COLO668 (cell line): ENCODE measurements at regions not wholly inside any gene's neighbourhood (a gene's known extent, or its start where the extent isn't known, plus 50 kb on each side); places are given as distances from the start of the nearest gene placed in this dataset.
"Not testable (repeated sequence)": the region's sequence is repeated elsewhere in the genome, so short reads cannot be mapped to it uniquely, and the experiment has no call there.

Source experiments
- DNase-seq: peaks from one replicate; lab custom pipeline; 2025; ENCODE audit not compliant: unreplicated experiment; lab: John Stamatoyannopoulos, UW

DNA sequence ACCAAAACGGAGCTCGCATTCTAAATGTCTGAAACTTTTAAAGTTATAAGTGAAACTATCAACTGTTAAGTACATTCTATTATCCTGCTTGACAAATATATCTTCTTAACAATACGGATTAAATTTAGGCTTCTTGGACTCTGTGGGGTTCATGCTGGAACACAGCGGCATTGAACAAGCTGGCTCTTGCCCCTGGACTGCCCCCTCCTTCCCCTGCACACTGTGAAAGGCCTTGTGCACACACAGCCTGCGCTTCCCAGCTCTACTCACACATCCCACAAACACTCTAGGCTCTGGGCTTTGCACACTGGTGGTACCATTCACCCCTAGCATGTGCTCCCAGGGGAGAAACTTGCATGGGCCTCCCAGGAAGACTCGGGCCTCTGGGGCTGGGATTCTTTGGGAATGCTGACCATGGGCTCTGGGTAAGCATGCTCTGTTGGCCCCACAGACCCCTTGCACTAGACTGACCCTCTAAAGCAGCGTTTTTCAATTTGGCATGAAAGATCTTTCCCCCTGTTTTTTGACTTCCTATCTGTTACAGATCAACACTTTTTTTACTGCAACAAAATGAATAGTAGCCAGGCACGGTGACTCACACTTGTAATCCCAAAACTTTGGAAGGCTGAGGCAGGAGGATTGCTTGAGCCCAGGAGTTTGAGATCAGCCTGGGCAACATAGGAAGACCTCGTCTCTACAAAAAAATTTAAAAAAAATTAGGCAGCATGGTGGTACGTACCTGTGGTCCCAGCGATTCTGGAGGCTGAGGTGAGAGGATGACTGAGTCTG, 96.2 kb upstream of the CPM start:
- DNase-seq, result no peak

DNA sequence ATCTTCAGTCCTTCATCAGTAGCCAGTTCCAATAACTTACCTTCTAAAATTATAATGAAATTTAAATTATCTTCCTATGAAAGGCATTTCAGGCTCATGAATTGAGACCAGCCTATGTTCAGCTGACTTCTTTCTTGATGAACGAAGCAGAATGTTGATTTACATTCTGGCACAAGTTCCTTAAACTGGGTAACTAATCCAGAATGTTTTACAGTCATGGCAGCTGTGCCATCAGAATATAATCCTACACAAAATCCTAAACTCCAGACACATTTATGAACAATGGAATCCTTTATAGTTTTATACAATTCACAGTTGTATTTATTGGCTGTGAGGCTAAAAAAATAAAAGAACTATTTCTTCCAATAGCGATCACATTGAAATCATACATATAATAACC, 97.3 kb upstream of the CPM start:
- DNase-seq, result no peak

- DNase-seq, result no peak
Observed at GRCh38 chr12:69036533-69036932, 103.6 kb upstream of the CPM start.

- no peak for DNase-seq
Observed at GRCh38 chr12:69036999-69037398, 104.0 kb upstream of the CPM start.

DNA sequence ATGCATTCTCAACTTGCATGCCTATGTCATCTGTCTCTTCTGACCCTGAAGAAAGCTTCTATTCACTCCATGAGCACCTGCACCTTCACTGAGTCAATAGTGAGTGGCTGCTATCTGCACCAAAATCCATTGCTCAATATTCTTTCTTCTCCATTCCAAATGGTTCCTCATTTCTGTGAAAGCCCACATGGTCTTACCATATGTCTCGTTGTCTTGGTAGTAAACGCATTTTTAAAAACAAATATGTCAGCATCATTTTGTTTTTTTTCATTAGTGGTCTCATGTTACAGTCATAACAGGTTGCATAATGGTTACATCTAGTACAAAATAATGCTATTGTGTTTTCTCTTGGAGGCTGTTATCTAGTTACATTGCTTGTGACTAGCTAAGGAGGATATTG, 106.9 kb upstream of the CPM start:
- no peak for DNase-seq

DNA sequence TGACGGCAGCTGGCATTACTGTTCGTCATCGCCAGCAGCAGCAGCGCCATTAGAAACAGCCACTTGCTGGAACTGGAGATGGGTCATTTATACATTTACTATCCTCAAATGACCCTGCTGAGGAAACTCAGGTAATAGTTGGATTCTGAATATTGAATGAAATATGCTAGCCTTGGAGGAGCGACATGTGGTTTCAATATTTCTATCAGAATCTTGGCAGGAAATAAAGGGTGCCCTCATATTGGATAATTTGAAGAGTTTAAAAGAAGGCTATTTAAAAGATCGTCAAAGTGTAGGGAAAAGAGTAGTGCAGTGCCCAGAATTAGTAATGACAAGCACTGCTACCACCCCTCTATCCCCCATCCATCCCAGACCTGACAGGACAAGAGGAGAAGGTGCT, 109.6 kb upstream of the CPM start:
- no peak for DNase-seq

DNA sequence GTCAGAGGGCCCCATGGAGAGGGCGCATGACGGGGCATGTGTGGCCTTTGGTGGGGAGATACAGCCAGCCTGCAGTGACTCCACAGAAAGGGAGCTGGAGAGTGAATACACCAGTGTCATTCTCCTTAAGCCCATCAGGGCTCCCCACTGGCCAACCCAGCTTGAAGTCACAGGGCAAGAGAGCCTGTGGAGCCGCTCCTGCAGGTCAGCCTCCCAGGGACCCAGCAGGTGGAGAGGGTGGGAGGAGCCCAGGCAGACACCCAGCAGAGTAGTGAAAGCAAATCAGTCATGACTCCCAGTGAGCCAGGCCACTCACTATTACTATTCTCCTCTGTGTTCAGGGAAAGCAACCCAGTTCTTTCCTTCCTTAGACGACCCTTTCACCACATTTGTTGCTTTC, 110.0 kb upstream of the CPM start:
- peak; percentile 25 for DNase-seq

DNA sequence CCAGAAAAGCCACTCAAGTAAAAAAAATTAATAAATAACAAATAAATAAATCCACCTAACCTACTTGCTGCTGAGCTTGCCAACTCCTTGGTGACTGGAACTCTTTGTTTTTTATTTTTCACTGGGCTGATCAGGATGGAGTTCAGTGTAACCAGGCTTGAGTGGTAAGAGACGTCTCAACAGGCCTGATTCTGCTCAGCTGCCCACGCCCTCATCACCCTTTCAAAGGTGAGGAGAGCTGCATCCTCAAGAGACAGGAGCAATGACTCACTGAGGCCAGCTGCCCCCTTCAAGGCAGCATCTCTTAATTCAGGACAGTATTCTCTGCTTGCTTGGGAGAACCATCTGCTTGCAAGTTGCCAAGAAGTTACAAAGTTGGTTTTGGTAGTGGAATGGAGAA, 111.9 kb upstream of the CPM start:
- no peak for DNase-seq

DNA sequence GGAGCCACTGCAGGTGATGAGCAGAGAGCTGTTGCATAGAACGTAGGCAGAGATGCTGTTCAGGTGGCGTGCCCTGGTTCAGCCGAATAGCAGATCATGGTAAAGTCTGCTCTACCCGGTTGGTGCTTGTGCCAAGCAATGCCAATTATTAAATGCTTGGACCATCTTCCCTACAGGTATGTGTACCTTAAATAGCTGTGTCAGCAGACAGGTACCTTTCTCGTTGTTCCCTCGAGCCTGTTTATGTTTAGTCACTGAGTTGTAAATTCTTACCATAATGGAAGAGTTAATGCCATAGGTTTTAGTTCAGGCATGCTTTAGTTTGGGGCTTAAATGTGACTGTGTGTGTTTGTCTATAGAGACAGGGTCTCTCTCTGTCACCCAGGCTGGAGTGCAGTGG, 112.5 kb upstream of the CPM start:
- no peak for DNase-seq

DNA sequence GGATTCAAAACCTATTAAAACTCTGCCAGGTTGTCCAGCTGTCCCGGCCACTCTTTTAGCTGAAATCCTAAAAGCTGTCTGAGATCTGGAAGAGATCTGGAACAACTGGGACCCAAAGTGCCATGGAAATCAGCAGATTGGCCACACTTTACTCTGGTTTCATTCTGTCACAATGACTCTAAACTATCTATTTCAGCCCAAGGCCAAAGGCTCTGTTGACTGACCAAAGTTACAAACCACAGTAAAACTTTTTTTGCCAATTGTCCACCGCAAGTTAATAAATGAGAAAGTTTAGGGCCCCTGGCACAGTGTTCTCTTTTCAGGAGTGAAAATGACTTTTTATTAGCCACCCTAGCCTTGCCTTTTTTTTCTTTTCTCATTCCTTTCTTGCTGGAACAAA, 113.4 kb upstream of the CPM start:
- DNase-seq, result no peak

- DNase-seq, result no peak
Observed at GRCh38 chr12:69046920-69047319, 113.9 kb upstream of the CPM start.

DNA sequence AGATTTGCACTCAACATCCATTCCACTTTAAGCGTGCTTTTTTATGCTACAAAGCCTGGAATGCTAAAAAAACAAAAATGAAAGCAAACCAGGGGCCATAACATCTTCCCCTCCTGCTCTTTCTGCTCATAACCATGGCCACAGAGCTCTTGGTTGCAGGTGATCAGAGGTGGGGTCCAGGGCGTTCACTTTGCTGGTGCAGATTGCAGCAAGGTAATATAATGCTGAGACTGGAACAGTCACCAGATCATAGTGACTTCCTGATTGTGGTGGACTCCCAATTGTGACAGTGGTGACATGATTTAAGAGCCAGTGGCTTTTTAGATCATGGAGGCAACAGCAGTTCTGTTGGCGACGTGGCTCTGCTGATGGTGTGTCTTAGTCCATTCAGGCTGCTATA, 115.0 kb upstream of the CPM start:
- DNase-seq, result no peak

DNA sequence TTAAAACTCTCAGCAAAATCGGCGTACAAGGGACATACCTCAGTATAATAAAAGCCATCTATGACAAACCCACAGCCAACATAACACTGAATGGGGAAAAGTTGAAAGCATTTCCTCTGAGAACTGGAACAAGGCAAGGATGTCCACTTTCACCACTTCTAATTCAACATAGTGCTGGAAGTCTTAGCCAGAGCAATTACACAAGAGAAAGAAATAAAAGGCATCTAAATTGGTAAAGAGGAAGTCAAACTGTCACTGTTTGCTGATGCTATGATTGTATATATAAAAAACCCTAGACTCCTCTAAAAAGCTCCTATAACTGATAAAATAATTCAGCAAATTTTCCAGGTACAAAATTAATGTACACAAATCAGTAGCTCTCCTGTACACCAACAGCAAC, 116.9 kb upstream of the CPM start:
- not testable (repeated sequence) for DNase-seq

DNA sequence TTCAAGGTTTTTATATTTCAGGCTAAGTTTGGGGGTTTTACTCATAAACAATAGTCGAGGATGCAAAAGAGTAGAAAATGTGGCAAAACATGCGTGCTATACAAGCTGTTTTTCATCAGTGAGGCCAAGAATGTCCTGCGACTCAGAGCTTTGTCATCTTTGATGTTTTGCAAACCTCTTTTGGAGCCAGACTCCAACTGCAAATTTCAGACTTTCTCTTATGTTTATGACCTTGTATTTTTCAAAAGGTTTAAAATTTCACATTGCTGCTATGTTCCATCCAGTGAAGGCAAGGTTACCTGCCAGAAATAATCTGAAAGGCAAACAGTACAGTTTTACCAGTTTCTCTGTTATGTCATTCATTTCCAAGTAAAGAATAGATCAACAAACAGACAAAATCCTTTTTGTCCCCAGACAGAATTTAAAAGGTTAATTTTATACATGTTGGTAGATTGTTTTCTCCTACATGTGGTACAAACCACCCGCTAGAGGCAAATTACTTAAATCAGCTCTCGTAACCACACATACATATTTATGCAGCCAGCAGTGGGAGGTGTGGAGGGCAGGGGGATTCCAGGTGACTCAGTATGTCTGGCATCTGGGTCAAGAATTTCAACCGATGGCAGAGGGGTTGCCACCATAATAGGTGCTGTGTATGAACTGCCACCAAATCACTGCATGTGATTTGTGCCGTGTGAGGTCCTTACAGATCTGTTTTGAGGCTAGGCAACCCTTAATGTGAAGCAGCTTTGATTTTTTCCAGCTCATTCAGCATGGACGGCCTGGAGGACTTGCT, 119.8 kb upstream of the CPM start:
- DNase-seq, result no peak

DNA sequence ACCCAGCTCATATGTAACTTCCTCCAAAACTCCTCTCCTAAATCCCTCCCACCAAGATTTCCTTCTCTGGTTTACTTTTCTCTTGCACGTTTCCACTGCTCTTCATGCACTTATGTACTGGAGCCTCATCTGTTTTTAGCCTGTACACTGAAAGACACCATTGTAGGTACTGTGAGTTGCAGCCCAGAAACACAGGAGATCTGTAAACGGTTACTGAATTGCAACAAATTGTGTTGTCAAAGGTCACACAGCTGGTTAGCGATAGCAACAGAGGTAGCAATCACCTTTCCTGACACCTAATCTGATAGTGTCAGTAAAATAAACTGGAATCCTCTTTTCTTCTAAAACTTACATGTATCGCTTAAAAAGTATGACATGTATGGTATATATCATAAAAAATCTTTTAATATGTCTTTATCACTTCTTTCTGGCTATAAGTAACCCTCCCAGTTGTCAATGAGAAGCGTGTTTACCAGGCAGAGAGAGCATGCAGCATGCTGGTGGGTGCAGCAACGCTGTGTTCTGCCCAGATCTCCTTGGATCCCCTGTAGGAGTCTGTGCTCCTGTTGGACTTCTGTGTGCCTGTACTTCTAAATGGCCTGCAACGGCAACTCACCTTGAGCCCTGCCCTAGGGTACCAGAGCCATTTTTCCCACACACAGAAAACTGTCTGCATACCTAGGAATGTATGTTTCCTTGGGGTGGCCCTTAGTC, 121.5 kb upstream of the CPM start:
- DNase-seq, result no peak

GRCh38 chr12:69055280-69055679, 122.3 kb upstream of the CPM start:
- DNase-seq, result no peak

DNA sequence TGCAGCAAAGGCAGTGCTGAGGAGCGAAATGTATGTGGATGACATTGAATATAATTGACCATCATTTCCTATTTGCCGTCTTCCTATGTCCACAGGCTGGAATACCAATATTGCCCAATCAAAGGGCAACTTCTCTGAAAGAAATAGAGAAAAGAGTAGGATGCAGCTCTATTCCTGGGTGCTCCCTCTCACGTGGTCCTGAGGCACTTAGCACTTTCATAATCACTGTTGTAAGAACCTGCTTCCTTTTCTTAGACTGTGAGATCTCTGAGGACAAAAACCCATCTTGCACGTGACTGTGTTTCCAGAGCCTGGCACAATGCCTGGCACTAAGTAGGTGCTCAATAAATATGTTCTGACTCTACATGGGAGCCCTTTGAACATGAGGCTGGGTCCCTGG, 122.7 kb upstream of the CPM start:
- DNase-seq, result no peak

DNA sequence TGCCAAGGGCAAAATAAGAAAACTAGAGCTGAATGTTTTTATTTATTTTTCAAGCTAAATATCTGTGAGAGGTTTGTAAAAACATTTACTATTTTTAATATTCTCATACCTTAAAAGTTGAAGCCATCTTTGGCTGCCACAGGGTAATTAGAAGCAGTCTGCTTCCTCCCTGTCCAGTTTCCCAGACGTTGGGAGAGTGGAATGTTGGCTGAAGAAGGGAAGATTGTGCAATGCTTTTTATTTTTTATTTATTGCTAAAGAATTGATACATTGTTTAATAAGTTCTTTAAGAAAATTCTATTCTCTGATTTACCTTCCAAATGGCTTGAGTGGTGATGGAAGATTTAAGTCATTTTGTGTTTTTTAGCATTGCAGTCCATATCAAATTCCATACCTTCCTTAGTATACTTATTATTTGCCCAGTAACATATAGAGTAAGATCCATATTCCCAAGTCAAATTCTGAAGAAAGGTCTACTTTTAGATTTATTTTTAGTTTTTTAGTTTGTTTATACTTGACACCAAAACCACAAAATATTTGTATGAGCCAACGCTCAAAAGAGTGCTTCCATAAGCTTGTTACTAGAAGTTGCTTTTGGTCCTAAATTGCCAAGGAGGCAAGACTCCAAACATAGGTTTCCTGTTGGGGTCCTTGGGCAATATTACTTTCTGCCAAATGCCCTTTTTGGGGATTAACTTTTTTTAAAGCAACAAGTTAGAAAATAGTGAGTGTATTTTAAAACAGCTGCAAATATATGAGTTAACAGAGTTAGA, 124.0 kb upstream of the CPM start:
- DNase-seq, result no peak

- DNase-seq, result no peak
Observed at GRCh38 chr12:69057742-69058141, 124.8 kb upstream of the CPM start.

DNA sequence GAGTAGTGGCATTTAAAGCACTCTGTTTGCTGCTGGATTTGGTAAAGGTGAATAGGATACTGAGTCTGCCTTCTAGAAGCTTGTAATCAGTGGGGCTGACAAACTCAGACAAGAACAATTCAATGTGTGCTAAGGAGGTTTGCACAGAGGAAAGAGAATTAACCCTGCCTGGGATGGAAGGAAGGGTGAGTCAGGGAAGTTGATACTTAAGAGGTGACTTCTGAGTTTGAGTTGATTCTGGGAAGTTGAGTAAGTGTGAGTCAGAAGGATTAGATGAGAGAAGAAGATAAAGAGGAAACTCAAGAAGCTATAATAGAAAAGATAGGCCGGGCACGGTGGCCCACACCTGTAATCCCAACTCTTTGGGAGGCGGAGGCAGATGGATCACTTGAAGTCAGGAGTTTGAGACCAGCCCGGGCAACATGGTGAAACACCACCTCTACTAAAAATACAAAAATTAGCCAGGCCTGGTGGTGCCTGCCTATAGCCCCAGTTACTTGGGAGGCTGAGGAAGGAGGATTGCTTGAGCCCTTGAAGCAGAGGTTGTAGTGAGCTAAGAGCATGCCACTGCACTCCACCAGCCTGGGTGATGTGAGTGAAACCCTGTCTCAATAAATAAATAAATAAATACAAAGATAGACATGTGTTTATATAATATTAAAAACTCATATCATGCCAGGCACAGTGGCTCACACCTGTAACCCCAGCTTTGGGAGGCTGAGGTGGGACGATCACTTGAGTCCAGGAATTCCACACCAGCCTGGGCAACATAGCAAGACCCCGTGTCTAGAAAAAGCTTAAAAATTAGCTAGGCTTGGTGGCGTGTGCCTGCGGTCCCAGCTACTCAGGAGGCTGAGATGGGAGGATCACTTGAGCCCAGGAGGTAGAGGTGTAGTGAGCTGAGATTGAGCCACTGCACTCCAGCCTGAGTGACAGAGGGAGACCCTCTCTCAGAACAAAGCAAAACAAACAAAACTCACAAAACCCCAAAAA, 126.8 kb upstream of the CPM start:
- DNase-seq, result no peak
